ENCODE measurements at regions not wholly inside any gene's neighbourhood (a gene's known extent, or its start where the extent isn't known, plus 50 kb on each side); places are given as distances from the start of the nearest gene placed in this dataset.

DNA sequence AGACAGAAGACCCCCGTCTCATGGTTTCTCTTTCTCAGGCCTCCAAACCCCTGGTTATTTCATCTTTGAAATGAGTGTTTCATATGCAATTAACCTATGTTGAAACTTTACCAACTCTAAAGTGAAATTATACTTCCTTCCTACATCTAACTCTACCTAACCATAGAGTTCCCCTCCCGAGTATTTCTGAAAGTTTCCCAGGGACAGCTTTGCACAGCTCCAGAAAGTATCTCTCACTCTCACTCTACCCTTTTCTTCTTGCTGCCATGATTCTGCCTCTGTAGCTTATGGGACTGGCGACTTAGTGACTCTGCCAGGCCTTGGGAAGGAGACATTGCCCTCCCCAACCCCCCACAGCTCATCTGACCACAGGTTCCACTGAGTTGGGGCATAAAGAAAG lies 107.9 kb downstream of the B3GNT2 start:
- Histone ChIP-seq H3K4me3 (no peak overlapping the region), H3K27ac (no peak overlapping the region), H3K9ac (ENCODE audit: low read depth in 2 of 2, low read length in 2 of 2) (no peak overlapping the region), H3K36me3 (no peaks in the 10 kb centered on the region), H3K4me1 (peaks cover 25% of the 10 kb centered on the region), H3K27me3 (no peaks in the 10 kb centered on the region), H3K9me3 (no peaks in the 10 kb centered on the region)
- no peak for DNase-seq
- TF ChIP-seq, protein P1, sequence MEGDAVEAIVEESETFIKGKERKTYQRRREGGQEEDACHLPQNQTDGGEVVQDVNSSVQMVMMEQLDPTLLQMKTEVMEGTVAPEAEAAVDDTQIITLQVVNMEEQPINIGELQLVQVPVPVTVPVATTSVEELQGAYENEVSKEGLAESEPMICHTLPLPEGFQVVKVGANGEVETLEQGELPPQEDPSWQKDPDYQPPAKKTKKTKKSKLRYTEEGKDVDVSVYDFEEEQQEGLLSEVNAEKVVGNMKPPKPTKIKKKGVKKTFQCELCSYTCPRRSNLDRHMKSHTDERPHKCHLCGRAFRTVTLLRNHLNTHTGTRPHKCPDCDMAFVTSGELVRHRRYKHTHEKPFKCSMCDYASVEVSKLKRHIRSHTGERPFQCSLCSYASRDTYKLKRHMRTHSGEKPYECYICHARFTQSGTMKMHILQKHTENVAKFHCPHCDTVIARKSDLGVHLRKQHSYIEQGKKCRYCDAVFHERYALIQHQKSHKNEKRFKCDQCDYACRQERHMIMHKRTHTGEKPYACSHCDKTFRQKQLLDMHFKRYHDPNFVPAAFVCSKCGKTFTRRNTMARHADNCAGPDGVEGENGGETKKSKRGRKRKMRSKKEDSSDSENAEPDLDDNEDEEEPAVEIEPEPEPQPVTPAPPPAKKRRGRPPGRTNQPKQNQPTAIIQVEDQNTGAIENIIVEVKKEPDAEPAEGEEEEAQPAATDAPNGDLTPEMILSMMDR (IDR thresholded peaks at IDR 0.05): no peak
- intact Hi-C loops (cut with DNase I): no loop called here

DNA sequence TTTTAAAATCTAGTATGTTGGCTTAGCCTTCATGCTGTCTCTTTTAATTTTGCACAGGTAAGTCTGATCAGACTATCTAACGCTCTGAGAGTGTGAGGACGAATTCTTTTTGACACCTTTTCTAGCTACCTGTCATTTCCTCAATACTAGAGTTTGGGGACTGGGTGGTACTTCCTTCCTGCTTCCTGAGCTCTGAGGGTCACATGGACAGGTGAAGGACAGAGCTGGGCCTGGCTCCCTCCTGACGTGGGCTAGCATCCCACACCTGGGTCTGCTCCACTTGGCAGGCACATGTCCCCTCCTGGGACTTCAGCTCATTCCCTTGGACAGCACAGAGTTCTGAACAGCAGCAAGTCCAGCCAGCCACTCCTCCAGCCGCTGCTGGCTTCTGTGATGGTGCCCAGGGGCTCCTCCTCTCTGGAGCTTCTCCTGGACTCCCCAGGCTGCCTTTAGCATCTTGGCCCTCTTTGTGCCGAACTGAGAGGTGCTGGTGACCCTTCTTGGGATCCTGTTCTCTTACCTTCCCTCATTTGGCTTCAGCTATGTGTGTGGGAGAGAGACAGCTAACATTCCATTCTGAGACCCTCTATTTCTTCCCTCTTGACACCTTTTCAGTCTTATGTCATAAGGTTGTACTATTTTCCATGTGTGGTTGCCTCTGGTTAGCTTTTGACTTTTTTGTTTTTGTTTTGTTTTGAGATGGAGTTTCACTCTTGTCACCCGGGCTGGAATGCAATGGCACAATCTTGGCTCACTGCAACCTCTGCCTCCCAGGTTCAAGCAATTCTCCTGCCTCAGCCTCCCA lies 106.9 kb downstream of the B3GNT2 start:
- H3K27ac ChIP-seq: no peak overlapping the region
- H3K4me1 ChIP-seq: peaks cover 20% of the 10 kb centered on the region
- intact Hi-C loops (cut with DNase I): no loop called here

GRCh38 chr2:62300925-62301324 lies 105.0 kb downstream of the B3GNT2 start:
- Histone ChIP-seq H3K36me3 (no peaks in the 10 kb centered on the region), H3K4me1 (peaks cover 12% of the 10 kb centered on the region), H3K9me3 (no peaks in the 10 kb centered on the region), H3K27me3 (no peaks in the 10 kb centered on the region), H3K4me3 (no peak overlapping the region), H3K9ac (ENCODE audit: low read depth in 2 of 2, low read length in 2 of 2) (no peak overlapping the region), H3K27ac (no peak overlapping the region)
- no peak for DNase-seq
- TF ChIP-seq, protein P1 (IDR thresholded peaks at IDR 0.05): no peak
- intact Hi-C loops (cut with DNase I): no loop called here

More for the DNA sequence above, 106.9 kb downstream of the B3GNT2 start:
- DNase-seq: no peak
- Histone ChIP-seq H3K36me3 (no peaks in the 10 kb centered on the region), H3K4me3 (no peak overlapping the region), H3K9me3 (no peaks in the 10 kb centered on the region), H3K9ac (ENCODE audit: low read depth in 2 of 2, low read length in 2 of 2) (no peak overlapping the region), H3K27me3 (no peaks in the 10 kb centered on the region)
- TF ChIP-seq, protein P1 (IDR thresholded peaks at IDR 0.05): no peak

DNA sequence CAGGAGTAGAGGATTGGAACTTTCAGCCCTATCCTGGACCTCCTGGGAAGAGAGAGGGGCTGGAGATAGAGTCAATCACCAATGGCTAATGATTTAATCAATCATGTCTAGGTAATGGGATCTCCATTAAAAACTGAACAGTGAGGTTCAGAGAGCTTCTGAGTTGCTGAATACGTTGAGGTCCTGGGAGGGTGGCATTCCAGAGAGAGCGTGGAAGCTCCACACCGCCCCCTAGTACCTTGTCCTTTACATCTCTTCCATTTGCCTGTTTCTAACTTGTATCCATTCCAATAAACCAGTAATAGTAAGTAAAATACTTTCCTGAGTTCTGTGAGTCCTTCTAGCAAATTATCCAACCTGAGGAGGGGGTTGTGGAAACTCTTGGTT lies 101.7 kb downstream of the B3GNT2 start:
- H3K4me3 ChIP-seq: no peak overlapping the region
- H3K4me1 ChIP-seq: peaks cover 12% of the 10 kb centered on the region
- H3K27me3 ChIP-seq: no peaks in the 10 kb centered on the region
- H3K36me3 ChIP-seq: no peaks in the 10 kb centered on the region
- no peaks in the 10 kb centered on the region for H3K9me3 ChIP-seq
- no peak overlapping the region for H3K9ac ChIP-seq (ENCODE audit: low read depth in 2 of 2, low read length in 2 of 2)
- no peak for DNase-seq
- TF ChIP-seq, protein P1 (IDR thresholded peaks at IDR 0.05): no peak
- no peak overlapping the region for H3K27ac ChIP-seq
- intact Hi-C loops (cut with DNase I): loop anchor here (5.0 kb wide), 1 partner anchor 100 kb away; the partner anchor contains the start of gene B3GNT2

DNA sequence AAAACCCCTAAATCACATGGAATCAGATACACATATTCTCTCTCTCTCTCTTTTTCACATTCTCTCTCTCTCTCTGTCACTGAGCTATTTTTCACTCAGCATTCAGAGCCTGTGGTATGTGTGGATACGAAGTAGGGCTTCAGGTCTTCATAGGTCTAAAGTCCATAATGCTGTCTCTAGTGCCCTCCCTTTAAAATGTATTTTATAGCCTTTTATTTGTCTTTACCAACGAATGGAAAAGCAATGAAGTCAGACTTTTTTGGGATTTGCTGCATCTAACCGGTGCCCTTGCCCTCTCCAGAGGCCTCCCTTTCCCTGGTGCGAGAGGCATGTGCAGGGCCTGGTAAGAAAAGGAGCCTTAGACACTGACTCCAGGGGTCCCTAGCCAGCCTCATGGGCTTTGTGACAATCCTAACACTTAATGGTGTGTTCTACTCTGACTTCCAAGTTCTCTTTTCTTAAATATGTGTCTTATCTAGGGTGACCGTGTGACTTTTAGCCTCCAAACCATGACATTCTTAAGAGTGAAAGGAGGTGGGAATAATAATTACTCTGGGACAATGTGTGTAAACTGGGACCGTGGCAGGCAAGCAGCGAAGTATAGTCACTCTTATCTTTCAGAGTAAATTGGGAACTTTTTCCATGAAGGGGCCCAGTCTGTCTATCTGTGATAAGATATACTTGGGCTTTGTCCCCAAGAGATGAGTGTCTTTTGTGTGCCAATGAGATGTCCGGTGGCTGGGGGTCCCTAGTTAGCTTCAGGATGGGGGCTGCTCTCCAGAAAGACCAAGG lies 101.1 kb downstream of the B3GNT2 start:
- TF ChIP-seq, protein P1 (IDR thresholded peaks at IDR 0.05): no peak
- no peak for DNase-seq
- Histone ChIP-seq H3K27ac (no peak overlapping the region), H3K4me1 (peaks cover 12% of the 10 kb centered on the region), H3K9ac (ENCODE audit: low read depth in 2 of 2, low read length in 2 of 2) (no peak overlapping the region), H3K27me3 (no peaks in the 10 kb centered on the region), H3K4me3 (no peak overlapping the region), H3K36me3 (no peaks in the 10 kb centered on the region), H3K9me3 (no peaks in the 10 kb centered on the region)
- intact Hi-C loops (cut with DNase I): loop anchor here (5.0 kb wide), 1 partner anchor 100 kb away; the partner anchor contains the start of gene B3GNT2
